ENCODE measurements at regions not wholly inside any gene's neighbourhood (a gene's known extent, or its start where the extent isn't known, plus 50 kb on each side); places are given as distances from the start of the nearest gene placed in this dataset.
"Not testable (repeated sequence)": the region's sequence is repeated elsewhere in the genome, so short reads cannot be mapped to it uniquely, and the experiment has no call there.

GRCh38 chr6:60891606-60892005, 1394.4 kb downstream of the KHDRBS2 start (continued):
- TF ChIP-seq RBBP5 (IDR thresholded peaks at IDR 0.05; ENCODE audit: borderline replicate concordance, low read depth, low read length) (no peak), KDM4A (IDR thresholded peaks at IDR 0.05; ENCODE audit: low read depth, low read length, severe bottlenecking) (no peak)

- POLR2A ChIA-PET (ENCODE audit: partially characterized antibody); H3K9me3 ChIP-seq (ENCODE audit: insufficient read depth in 2 of 2, low read depth in 1 of 2, low read length in 1 of 2); H3K36me3 ChIP-seq (ENCODE audit: control insufficient read depth in 2 of 4, insufficient read depth in 4 of 4, low read length in 3 of 4); H2AFZ ChIP-seq (ENCODE audit: low read length); H3K9ac ChIP-seq (replicated peaks in 1 of 4; ENCODE audit: extremely low read depth in 1 of 4, low read depth in 3 of 4, low read length in 3 of 4); H3K79me2 ChIP-seq (ENCODE audit: control insufficient read depth in 1 of 2, insufficient read depth in 2 of 2, low read length in 2 of 2); H3K27me3 ChIP-seq (replicated peaks in 1 of 4; ENCODE audit: control insufficient read depth in 3 of 4, extremely low read depth in 1 of 4, insufficient read depth in 3 of 4, low read length in 3 of 4); H3K4me1 ChIP-seq (replicated peaks in 1 of 4; ENCODE audit: control insufficient read depth in 3 of 4, insufficient read depth in 4 of 4, low read length in 3 of 4); H2BK15ac ChIP-seq (ENCODE audit: low read length); H3K4me2 ChIP-seq (ENCODE audit: insufficient read depth in 1 of 2, low read depth in 2 of 2, low read length in 2 of 2); H4K5ac ChIP-seq (ENCODE audit: insufficient read length, low read depth, low read length); H2BK12ac ChIP-seq (ENCODE audit: low read depth, low read length); H3K4me3 ChIP-seq (ENCODE audit: extremely low read depth in 1 of 4, insufficient read depth in 2 of 4, low read depth in 3 of 4, low read length in 4 of 4); H3K14ac ChIP-seq (ENCODE audit: insufficient read length); H4K8ac ChIP-seq (ENCODE audit: extremely low read depth, insufficient read depth, low read length); H3K27ac ChIP-seq (ENCODE audit: low read depth, low read length); DNase-seq (ENCODE audit: low read depth in 1 of 2, low spot score in 2 of 2); H2AK5ac ChIP-seq (ENCODE audit: low read depth, low read length); H3K56ac ChIP-seq (replicated peaks; ENCODE audit: insufficient read length, low read depth, low read length); H2BK20ac ChIP-seq (ENCODE audit: low read length); H4K91ac ChIP-seq (replicated peaks; ENCODE audit: insufficient read length, low read length); H3K18ac ChIP-seq (ENCODE audit: extremely low read depth, low read length); H2BK5ac ChIP-seq (ENCODE audit: low read depth, low read length); H4K20me1 ChIP-seq (replicated peaks in 1 of 2; ENCODE audit: control insufficient read depth in 1 of 2, insufficient read depth in 2 of 2, low read length in 2 of 2); H3K79me1 ChIP-seq (ENCODE audit: low read depth, low read length); FAIRE-seq; H2BK120ac ChIP-seq (replicated peaks; ENCODE audit: low read depth, low read length); H3K4ac ChIP-seq (replicated peaks; ENCODE audit: insufficient read length, low read depth, low read length); CTCF ChIA-PET (ENCODE audit: partially characterized antibody); H3K23ac ChIP-seq (ENCODE audit: insufficient read length); H3K23me2 ChIP-seq (ENCODE audit: low read depth, low read length): not testable (repeated sequence)
- WGBS, 2 experiments (ENCODE audit: extremely low coverage in 1 of 2, insufficient coverage in 1 of 2, insufficient read length in 1 of 2, insufficient replicate concordance in 2 of 2, low coverage in 1 of 2, low lambda C conversion rate in 2 of 2, missing lambda C conversion rate in 1 of 2), result 80% methylated on average over 3 of the region's 3 CpGs; no CpG with 5 or more reads in 1 of the 2 experiments
These were observed 1408.6 kb downstream of the KHDRBS2 start for GRCh38 chr6:60877396-60877795.

Data from H1 (cell line).